Stimulated activated CD8-positive, alpha-beta memory T cell treated with anti-CD3 and anti-CD28 coated beads, Interleukin-4, amount 100 ng/mL, for 1 hour (primary cell): ENCODE measurements at regions not wholly inside any gene's neighbourhood (a gene's known extent, or its start where the extent isn't known, plus 50 kb on each side); places are given as distances from the start of the nearest gene placed in this dataset.
"Not testable (repeated sequence)": the region's sequence is repeated elsewhere in the genome, so short reads cannot be mapped to it uniquely, and the experiment has no call there.

Experiments used
- DNase-seq, 2 donors: peaks; one replicate each; pipeline ENCODE4 v3.0.0-alpha.2; 2020; ENCODE audit warnings: low read depth in 2 of 2, low spot score in 1 of 2

GRCh38 chr4:26204911-26205370 is 115.9 kb upstream of the RBPJ start:
- no peak for DNase-seq

GRCh38 chr4:26206339-26206738 is 114.5 kb upstream of the RBPJ start:
- no peak for DNase-seq

DNA sequence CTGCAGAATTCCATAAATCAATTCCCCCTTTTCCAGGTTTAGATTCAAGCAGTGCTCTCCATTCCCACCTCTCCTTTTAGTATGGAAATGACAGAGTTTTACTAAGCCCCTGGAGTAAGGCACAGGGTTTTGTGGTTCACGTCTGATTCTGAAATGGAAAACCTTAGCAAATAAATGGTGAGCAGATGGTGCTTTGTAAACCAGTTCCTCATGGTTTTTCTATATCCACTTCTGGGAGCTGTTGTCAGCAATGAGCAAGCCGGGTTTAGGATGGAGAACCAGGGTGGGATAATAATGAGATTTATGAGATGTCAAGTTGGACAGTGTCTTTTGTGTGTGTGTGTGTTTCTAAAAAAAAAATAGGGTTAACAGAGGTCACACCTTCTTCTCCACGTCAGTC is 113.8 kb upstream of the RBPJ start:
- no peak for DNase-seq

DNA sequence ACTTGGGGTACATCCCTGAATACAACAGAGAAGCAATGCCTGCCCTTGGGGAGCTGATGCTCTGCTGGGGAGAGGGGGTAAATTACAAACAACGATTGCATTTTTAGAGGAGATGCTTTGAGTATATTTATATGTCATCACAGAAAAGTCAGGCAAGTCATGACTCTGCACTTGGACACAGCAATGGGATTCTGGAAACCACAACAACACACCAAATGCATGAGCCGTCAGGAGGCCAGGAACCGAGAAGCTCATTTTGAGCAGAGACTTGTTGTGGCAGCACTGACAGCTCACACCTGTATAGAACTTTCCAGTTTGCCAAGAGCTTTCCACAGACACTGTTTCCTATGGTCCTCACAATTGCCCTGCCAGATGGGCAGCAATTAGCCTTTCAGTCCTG is 113.2 kb upstream of the RBPJ start:
- no peak for DNase-seq

GRCh38 chr4:26208237-26208994 is 112.4 kb upstream of the RBPJ start:
- DNase-seq = no peak

DNA sequence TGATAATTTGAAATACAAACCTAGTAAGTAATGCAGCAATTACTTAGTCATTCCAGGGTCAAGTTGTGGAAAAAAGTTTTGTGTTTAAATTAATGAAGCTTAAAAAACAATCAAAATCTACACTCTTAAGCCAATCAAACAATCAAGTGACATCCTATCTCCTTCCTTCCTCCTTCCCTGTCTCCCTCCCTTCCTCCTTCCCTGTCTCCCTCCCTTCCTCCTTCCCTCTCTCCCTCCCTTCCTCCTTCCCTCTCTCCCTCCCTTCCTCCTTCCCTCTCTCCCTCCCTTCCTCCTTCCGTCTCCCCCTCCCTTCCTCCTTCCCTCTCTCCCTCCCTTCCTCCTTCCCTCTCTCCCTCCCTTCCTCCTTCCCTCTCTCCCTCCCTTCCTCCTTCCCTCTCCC is 111.4 kb upstream of the RBPJ start:
- not testable (repeated sequence) for DNase-seq

GRCh38 chr4:26212528-26212927 is 108.3 kb upstream of the RBPJ start:
- no peak for DNase-seq

DNA sequence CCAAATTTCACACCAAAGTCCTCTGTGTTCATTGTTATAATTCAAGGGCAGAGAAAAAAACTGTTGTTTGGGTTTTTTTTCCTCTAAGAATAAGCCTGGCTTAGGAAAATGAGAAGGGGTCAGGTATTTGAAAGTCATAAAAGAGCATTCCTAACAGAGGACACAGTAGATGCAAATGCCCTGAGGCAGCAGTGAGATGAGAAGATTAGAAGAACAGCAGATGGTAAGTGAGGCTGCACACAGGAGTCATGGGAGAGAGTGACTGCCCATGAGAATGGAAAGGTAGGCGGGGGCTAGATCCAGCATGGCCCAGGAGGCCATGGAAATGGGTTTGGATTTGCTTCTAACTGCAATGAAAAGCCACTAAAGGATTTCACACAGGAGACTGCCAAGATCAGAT is 107.5 kb upstream of the RBPJ start:
- DNase-seq = no peak

DNA sequence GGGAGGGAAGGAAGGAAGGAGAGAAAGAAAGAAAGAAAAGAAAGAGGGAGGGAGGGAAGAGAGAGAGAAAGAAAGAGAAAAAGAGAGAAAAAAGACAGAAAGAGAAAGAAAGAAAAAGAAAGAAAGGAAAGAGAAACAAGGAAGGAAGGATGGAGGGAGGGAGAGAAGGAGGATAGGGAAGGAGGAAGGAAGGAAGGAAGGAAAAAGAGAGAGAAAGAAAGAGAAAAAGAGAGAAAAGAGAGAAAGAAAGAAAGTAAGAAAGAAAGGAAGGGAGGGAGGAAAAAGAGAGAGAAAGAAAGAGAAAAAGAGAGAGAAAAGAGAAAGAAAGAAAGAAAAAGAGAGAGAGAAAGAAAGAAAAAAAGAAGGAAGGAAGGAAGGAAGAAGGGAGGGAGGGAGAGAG is 105.8 kb upstream of the RBPJ start:
- no peak for DNase-seq

DNA sequence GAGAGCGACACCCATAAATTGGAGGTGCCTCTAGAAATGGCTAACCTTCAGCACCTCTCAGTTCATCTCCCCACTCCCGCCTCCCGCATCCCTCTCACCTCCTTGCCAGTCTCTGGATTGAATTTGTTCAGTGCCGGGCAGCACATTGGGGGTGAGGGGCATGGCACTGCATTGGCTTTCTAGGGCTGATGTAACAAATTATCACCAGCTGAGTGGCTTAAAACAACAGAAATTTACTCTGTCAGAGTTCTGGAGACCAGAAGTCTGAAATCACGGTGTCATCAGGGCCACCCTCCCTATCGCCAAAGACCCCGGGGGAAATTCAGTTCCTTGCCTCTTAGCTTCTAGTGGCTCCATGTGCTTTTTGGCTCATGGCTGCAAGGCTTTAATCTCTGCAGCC is 105.1 kb upstream of the RBPJ start:
- no peak for DNase-seq

GRCh38 chr4:26217481-26217880 is 103.3 kb upstream of the RBPJ start:
- DNase-seq = no peak

DNA sequence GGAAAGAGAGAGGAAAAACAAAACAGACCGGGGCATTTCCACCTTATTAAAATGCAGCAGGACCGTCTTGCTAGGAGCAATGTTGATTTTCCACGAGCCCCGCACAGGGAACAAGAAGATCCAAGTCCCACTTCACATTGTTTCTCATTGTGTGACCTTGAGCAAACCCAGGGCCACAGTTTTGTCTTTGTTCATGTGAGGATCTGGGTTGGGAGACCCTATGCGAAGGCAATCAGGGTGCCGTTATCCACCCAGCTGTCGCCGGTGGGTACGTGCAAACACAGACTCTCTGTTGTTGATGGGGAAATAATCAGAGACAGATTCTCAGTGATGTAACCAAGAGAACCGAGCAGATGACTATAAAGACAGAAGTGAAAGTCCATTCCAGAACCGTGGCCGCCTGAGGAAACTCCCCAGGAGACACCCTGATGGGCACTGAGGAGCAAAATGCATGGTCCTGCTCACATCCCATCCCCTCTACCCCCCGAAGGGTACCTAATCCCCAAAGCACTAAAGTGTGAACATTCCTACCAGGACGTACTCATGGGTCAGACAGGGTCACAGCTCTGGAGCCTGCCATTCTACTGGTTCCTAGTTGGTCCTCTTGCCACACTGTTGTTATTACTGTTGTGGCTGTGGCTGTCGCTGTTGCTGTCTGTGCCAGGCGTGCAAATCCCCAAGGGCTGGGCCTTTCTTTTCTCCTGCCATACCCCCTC is 102.7 kb upstream of the RBPJ start:
- DNase-seq = no peak

- DNase-seq = no peak
Measured at GRCh38 chr4:26218677-26219605, 101.9 kb upstream of the RBPJ start.

- no peak for DNase-seq
Measured at GRCh38 chr4:26220696-26221095, 100.1 kb upstream of the RBPJ start.

GRCh38 chr4:26223155-26223554 is 97.7 kb upstream of the RBPJ start:
- no peak for DNase-seq

GRCh38 chr4:26226629-26227376 is 94.0 kb upstream of the RBPJ start:
- no peak for DNase-seq

DNA sequence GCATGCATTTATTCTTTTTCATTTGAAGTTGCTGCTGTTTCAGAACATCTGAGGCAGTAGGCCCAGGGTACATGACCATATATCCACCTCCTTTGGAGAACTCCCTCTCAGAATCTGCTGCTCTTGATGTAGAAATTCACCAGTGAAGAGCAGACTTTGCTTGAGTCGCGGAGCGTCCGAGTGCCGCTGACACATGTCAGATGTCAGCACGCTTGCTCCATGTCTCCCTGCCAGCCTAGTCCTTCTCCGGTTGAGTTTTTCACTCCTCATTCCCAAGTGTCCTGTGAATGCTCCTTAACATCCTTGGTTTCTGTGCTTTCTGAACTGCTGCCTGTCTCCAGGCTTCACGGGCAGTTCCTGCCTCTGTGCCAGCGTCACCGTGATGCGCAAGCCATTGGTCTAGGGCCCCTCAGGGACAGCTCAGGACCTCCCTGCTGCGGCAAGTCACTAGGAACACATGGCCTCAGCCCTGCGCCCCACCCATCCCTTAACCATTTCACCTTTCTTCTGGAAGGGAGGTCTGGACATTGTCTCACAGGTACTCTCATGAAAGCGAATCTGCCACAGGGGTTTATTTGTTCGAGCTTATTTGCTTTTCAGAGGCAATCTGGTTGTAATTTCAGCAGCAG is 93.1 kb upstream of the RBPJ start:
- no peak for DNase-seq

GRCh38 chr4:26228883-26229282 is 91.9 kb upstream of the RBPJ start:
- DNase-seq = no peak

DNA sequence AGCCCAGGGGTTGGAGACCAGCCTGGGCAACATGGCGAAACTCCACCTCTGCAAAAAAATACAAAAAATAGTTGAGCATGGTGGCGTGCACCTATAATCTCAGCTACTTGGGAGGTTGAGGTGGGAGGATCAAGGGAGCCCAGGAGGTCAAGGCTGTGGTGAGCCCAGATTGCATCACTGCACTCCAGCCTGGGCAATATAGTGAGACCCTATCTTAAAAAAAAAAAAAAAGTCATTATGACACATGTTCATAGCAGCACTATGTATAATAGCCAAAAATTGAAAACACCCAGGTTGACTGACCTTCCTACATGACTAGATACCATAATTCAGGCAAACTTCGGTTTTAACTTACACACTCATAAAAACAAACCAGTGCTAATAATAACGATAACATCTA is 90.8 kb upstream of the RBPJ start:
- no peak for DNase-seq

DNA sequence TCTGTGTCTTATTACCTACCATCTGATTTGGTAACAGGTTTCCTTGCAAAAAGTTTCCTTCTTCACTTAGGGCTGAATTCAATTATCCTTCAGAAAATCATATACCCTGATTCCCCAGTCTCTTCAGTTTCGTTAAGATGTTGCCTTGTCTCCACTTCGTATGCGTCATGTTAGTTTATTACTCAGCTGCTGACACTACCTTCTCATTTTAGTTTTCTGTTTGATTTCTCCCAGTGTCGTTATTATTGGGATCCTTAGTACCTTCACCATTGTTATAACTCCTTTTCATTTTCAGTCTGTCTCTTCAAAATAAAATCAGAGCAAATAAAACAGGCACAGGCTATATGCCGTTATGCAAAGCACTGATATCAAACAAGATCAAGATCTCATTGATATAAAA is 87.5 kb upstream of the RBPJ start:
- DNase-seq = no peak

DNA sequence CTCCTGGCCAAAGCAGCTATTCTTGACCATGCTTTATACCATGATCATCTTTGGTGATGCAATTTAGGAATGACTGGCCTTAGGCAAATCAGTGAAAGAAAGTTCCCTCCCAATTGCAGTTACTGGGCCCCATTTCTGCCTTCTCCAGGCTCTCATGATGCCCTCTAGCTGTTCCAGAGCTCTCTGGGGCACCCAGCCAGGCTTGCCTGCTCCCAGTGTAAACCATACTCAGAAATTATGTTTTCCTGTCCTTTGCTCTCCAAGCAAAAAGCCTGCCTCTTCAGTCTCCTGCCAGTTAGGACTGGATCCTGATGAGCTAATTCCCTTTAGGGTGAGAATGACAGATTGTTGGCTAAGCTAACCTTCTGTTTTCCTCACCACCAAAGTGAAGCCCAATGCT is 85.3 kb upstream of the RBPJ start:
- no peak for DNase-seq
